ENCODE measurements at regions not wholly inside any gene's neighbourhood (a gene's known extent, or its start where the extent isn't known, plus 50 kb on each side); places are given as distances from the start of the nearest gene placed in this dataset.
"Not testable (repeated sequence)": the region's sequence is repeated elsewhere in the genome, so short reads cannot be mapped to it uniquely, and the experiment has no call there.

GRCh38 chr6:9136141-9136822 is 700.9 kb upstream of the SLC35B3 start:
- no peak for DNase-seq

- DNase-seq: no peak
Observed at GRCh38 chr6:9131616-9132015, 696.3 kb upstream of the SLC35B3 start.

DNA sequence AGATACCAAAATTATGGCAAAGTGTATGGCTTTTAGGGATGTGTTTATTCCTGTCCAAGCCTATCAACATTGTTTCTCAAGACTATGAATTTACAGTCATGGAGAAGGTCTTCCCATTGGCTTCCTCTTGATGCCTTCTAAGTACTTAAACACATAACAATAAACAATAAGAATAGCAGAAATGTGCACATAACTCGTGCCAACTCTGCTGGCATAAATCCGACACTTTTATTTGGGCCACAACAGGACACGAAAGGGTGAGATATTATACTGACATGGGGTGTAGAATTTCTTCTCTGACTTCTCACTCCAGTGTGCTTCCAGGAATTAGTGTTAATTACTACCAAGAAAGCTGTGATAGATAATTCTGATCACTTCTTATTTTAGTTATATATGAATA is 695.9 kb upstream of the SLC35B3 start:
- DNase-seq: no peak

DNA sequence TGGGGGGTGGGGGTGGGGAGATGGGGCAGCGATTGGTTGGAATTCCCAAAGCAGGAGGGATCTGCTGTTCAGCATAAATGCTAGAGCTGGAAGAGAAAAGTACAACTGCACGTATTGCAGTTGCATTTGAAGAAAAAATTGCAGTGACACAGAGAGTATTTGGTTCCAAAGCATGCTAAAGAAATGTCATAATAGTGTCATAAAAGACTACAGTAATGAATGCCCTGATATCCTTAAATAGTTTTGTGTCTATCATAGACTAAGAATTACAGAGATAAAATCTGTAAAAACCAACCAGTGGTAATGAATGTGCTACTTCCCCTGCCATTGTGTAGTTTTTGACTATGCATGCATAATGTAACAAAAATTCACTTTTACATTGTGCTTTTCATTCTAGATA is 693.6 kb upstream of the SLC35B3 start:
- DNase-seq: no peak

- DNase-seq: no peak
Observed at GRCh38 chr6:9126878-9127560, 691.7 kb upstream of the SLC35B3 start.

DNA sequence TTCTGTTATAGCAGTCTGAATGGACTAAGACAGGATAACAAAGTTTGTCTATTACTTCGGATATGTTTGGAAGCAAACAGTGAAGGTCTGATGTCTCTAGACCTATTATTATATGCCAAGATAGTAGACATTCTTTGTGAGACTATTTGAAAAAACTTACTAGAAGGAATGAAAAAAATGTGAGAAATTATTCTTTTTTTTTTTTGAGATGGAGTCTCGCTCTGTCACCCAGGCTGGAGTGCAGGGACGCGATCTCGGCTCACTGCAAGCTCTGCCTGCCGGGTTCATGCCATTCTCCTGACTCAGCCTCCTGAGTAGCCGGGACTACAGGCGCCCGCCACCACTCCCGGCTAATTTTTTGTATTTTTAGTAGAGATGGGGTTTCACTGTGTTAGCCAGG is 690.7 kb upstream of the SLC35B3 start:
- not testable (repeated sequence) for DNase-seq

DNA sequence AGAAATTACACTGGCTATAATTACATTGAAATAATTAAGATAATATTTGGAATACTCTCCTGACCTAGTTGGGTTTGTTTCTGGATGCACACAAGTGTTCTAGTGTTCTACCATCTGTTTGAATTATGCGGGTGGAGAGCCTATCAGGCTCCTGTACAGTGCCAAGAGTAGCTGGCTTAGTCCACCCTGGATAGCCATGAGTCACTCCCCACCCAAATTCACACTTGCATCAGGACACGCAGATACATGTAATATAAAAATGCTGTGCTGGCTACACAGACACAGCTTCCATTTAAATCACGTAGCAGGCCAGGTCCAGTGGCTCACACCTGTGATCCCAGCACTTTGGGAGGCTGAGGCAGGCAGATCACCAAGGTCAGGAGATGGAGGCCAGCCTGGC is 686.2 kb upstream of the SLC35B3 start:
- no peak for DNase-seq

DNA sequence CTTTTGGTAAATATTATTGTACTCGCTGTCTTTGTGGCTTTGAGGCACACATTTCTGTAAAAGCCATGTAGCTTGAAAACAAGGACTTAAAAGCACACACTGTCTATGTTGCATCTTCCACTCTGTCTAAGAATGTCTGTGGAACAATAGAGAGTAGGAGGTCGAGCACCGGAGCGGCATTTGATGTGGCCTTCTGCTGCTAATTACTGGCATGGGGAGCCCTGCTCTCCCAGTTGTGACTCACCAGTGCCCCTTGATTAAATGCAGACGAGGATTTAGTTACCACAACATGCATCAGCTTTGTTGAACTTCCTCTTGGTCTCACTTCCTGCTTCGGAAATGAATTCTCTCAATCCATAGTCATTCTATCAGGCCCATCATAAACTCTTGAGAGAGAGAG is 680.7 kb upstream of the SLC35B3 start:
- DNase-seq: no peak

DNA sequence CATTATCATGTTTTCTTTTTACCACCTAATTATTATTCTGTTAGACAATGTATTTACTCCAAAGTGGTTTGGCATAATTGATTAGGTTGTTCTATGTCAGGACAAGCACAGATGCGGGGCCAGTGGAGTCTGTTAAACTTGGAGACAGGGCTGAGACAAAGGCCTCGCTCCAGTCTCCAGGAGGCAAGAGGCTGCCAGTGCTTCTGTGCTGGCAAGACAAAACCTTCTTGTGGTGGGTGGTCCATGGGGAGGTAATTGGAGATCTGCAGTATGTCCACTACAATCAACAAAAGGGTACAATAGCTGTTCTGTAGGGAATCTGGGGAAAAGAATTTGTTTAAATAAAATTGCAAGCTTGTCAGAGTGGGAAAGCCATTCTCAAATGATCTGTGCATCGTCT is 677.2 kb upstream of the SLC35B3 start:
- DNase-seq: no peak

DNA sequence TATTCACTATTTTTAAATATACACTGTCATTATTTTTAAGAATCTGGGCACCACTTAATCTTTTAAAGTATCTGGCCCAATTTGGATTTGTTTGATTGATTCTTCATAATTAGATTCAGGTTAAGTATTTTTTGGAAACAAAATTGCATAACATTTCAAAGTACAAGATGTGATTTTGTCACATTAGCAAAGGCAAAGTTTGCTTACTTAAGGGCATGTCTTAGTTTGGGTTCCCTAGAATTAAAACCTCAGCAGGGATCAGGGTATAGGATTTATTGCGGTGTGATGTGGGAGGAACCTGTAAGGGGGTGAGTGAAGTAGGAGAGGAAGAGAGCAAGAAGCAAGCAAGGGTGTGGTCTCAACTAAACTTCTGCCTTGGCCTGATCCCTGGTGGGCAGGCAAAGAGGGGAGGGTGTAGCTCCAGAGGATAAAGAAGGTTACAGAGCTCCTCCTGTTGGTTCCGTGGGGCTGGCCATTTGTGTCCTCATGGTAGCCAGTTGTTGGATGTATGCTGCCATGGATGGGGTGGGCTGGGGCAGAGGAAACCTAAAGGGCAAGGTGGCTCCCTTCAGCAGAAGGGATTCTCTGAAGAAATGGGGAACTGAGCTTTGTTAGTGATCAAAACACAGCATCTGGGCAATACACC is 668.7 kb upstream of the SLC35B3 start:
- no peak for DNase-seq

DNA sequence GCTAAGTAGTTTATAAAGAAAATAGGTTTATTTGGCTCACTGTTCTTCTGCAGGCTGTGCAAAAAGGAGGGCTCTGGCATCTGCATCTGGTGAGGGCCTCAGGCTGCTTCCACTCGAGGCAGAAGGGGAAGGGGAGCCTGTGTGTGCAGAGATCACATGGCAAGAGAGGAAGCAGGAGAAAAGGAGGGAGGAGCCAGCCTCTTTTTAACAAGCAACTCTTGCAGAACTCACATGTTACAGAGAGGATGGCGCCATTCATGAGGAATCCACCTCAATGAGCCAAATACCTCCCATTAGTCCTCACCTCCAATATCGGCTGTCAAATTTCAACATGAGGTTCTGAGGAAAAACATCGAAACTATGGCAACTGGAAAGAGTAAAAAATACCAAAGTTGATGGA is 666.6 kb upstream of the SLC35B3 start:
- DNase-seq: no peak

GRCh38 chr6:9100869-9101580 is 665.7 kb upstream of the SLC35B3 start:
- DNase-seq: no peak

GRCh38 chr6:9095729-9096128 is 660.4 kb upstream of the SLC35B3 start:
- no peak for DNase-seq

DNA sequence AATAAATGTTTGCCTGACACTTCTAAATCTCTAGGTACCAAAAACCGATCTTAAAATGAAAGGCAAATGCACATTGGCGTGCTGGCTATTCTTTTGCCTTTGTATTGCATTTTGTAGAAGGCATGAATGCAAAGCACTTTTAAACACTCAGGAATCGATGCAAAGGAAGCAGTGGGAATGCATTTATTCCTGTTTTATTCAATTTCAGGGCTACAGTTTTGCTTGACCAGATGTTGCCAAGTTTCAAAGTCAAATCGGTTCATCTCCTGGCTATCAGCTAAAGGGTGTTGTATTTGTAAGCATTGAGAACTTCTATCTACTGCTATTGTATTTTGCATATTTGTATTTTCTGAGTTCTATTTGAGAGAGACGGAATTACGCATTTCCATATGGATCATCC is 659.8 kb upstream of the SLC35B3 start:
- DNase-seq: no peak

DNA sequence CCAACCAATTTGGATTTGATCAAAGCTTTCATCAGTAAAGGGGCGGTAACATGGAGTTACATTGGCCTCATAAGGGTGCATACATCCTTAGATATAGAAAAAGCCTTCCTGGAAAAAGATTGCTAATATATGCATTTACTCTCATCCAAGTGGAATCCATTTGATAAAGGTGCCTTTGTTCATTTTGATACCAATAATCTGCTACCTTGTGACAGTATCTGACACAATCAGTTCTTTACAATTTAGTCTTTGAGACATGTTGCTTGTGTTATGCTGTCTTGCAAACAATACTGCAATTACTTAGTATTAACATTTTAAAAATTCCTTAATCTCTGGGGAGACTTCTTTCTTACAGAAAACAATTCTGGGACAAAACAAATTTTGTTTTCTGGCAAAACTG is 654.4 kb upstream of the SLC35B3 start:
- DNase-seq: no peak

DNA sequence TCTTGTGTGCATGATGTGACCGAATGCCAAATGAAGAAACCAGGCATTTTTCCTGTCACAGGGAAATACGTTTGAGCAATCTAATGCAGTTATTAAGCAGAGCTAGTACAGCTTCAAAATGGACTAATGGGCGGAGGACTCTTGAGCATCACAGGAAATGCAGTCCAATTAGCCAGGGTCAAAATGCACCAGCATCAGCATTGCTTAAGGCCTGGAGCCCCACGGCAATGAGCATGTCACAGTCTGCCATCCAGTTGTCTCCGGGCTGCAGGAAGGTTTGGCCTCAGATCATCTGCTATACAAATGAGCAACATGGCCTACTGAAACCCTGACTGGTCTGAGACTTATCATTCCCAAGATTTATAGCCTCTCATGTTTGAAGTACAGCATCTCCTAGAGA is 652.1 kb upstream of the SLC35B3 start:
- no peak for DNase-seq

- DNase-seq: no peak
Observed at GRCh38 chr6:9086331-9086730, 651.0 kb upstream of the SLC35B3 start.

DNA sequence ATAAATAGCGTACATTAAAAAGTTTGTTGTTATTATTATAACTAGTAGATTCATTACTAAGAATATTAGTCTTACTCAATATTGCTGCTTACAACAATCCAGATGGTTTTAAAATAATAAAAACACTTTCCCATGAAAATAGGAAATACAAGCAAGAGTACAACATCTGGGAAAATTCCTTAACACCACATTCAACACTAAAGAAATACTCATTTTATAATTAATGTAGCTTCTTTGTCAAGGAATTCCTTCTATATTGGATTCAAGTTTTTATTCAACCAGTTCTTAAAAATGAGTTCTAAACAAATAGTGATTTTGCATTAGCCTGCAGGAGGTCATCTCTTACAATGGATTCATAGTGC is 650.3 kb upstream of the SLC35B3 start:
- no peak for DNase-seq

GRCh38 chr6:9085054-9085708 is 649.8 kb upstream of the SLC35B3 start:
- DNase-seq: no peak

DNA sequence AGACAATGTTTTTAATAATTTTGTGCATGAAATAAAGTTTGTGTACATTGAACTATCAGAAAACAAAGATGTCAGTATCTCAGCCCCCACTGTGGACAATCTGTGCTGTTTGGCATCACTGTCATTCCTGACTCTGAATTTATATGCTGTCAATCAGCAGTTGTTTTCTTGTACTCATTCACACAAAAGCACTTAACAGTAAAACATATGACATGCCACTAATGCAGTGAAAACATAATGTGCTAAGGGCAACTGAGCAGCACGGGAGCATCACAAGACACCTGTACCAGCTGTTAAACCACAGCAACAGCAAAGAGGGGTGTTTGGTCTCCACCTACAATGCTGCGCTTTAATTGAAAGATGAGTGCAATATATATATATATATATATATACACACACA is 647.8 kb upstream of the SLC35B3 start:
- DNase-seq: no peak

DNA sequence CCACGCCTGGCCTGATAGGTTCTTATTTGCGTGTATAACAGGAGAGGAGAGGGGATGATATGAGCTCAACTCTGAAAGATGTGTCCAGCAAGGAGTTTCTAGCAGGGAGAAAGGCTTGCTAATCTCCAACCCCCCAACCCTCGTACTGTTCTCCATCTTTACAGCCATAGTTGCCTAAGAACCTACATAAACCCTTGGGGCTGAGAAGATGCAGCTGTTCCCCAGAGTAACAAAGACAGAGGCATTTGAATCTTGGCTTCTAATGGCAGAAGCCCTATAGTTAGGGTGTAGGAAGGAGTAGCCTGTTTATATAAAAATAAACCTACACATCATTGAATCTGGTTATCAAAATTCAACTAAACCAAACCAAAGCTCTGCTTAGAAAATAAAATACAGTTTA is 631.4 kb upstream of the SLC35B3 start:
- no peak for DNase-seq

DNA sequence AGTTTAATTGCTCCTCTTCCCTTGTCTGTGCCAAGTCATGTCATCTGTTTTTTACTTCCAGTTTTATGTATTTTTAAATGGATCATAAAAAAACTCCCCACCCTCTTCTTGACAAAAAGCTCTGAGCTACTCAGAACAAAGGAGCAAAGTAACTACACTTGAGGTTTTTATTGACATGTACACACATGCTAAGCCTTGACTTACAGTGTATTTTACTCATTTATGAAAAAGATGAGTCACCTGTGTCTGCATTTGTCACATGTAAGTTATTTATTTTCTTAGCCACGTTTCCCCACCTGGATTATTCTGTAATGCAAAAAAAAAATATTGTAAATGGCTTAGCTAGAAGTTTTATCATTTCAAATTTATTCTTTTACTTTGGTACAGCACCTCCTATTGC is 628.8 kb upstream of the SLC35B3 start:
- DNase-seq: no peak

DNA sequence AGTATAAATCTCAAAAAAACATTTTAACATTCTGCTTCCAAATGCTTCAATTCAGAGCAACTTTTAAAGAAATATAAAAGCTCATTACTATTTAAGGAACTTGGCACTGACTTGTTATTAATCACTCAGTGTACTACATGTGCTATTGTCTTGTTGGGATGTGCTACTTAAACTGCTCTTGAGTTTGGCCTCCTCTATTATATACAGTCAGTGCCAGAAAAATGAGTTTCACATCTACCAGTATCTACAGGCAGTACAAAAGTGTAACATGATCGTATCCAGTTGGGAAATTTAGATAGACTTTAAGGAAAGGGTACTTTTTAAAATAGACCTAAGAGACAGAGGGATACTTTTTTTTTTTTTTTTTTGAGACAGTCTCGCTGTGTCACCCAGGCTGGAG is 627.3 kb upstream of the SLC35B3 start:
- DNase-seq: no peak
